ENCODE measurements at regions not wholly inside any gene's neighbourhood (a gene's known extent, or its start where the extent isn't known, plus 50 kb on each side); places are given as distances from the start of the nearest gene placed in this dataset.

- ChIA-PET CTCF (no interaction called here), POLR2A (no interaction called here)
- H3K9me3 ChIP-seq: no peaks in the 10 kb centered on the region
- BruUV-seq (replicated peaks): no TSS peak
- no peak overlapping the region for H3K4me3 ChIP-seq (ENCODE audit: low read depth, low read length)
- no peak overlapping the region for H3K27ac Mint-ChIP-seq (ENCODE audit: unreplicated experiment)
- no peaks in the 10 kb centered on the region for H3K36me3 ChIP-seq (ENCODE audit: control insufficient read depth, insufficient read depth, low read length)
- no peaks in the 10 kb centered on the region for H3K27me3 ChIP-seq (replicated peaks; ENCODE audit: control insufficient read depth, insufficient read depth, low read length)
- no peaks in the 10 kb centered on the region for H3K4me1 ChIP-seq
- H3K4me1 Mint-ChIP-seq (ENCODE audit: low read depth, unreplicated experiment): no peaks in the 10 kb centered on the region
- intact Hi-C loops (cut with micrococcal nuclease; ENCODE audit: unreplicated experiment): no loop called here
- DNase-seq: no peak
- H3K4me3 Mint-ChIP-seq (ENCODE audit: unreplicated experiment): no peak overlapping the region
- no peak for TF ChIP-seq CTCF (IDR thresholded peaks at IDR 0.05; ENCODE audit: insufficient read depth in 1 of 2, low read depth in 1 of 2, low read length in 1 of 2, severe bottlenecking in 1 of 2, unreplicated experiment in 1 of 2)
- H3K27me3 Mint-ChIP-seq (ENCODE audit: insufficient read depth, unreplicated experiment): peaks cover 2% of the 10 kb centered on the region
- H3K36me3 Mint-ChIP-seq (ENCODE audit: insufficient read depth, unreplicated experiment): no peaks in the 10 kb centered on the region
- H3K9me3 Mint-ChIP-seq (ENCODE audit: unreplicated experiment): peaks cover 7% of the 10 kb centered on the region
Observed at GRCh38 chr12:130246560-130246959, 84.3 kb downstream of the FZD10 start.

- Mint-ChIP-seq H3K36me3 (ENCODE audit: insufficient read depth, unreplicated experiment) (no peaks in the 10 kb centered on the region), H3K9me3 (ENCODE audit: unreplicated experiment) (no peaks in the 10 kb centered on the region), H3K4me1 (ENCODE audit: low read depth, unreplicated experiment) (no peaks in the 10 kb centered on the region), H3K4me3 (ENCODE audit: unreplicated experiment) (no peak overlapping the region), H3K27me3 (ENCODE audit: insufficient read depth, unreplicated experiment) (peaks cover 2% of the 10 kb centered on the region), H3K27ac (ENCODE audit: unreplicated experiment) (no peak overlapping the region)
- H3K4me1 ChIP-seq: no peaks in the 10 kb centered on the region
- no TSS peak for BruUV-seq (replicated peaks)
- ChIA-PET POLR2A (no interaction called here), CTCF (no interaction called here)
- no peak overlapping the region for H3K4me3 ChIP-seq (ENCODE audit: low read depth, low read length)
- H3K36me3 ChIP-seq (ENCODE audit: control insufficient read depth, insufficient read depth, low read length): no peaks in the 10 kb centered on the region
- no peak for DNase-seq
- intact Hi-C loops (cut with micrococcal nuclease; ENCODE audit: unreplicated experiment): no loop called here
- H3K9me3 ChIP-seq: no peaks in the 10 kb centered on the region
- no peak for TF ChIP-seq CTCF (IDR thresholded peaks at IDR 0.05; ENCODE audit: insufficient read depth in 1 of 2, low read depth in 1 of 2, low read length in 1 of 2, severe bottlenecking in 1 of 2, unreplicated experiment in 1 of 2)
- H3K27me3 ChIP-seq (replicated peaks; ENCODE audit: control insufficient read depth, insufficient read depth, low read length): no peaks in the 10 kb centered on the region
Observed at GRCh38 chr12:130247634-130248237, 85.5 kb downstream of the FZD10 start.

- CTCF ChIA-PET: no interaction called here
- no TSS peak for BruUV-seq (replicated peaks)
- H3K9me3 Mint-ChIP-seq (ENCODE audit: unreplicated experiment): no peaks in the 10 kb centered on the region
- no peaks in the 10 kb centered on the region for H3K9me3 ChIP-seq
- no peak overlapping the region for H3K27ac Mint-ChIP-seq (ENCODE audit: unreplicated experiment)
- H3K36me3 ChIP-seq (ENCODE audit: control insufficient read depth, insufficient read depth, low read length): no peaks in the 10 kb centered on the region
- no peaks in the 10 kb centered on the region for H3K4me1 Mint-ChIP-seq (ENCODE audit: low read depth, unreplicated experiment)
- H3K27me3 Mint-ChIP-seq (ENCODE audit: insufficient read depth, unreplicated experiment): peaks cover 2% of the 10 kb centered on the region
- no peaks in the 10 kb centered on the region for H3K27me3 ChIP-seq (replicated peaks; ENCODE audit: control insufficient read depth, insufficient read depth, low read length)
- TF ChIP-seq CTCF (IDR thresholded peaks at IDR 0.05; ENCODE audit: insufficient read depth in 1 of 2, low read depth in 1 of 2, low read length in 1 of 2, severe bottlenecking in 1 of 2, unreplicated experiment in 1 of 2): no peak
- no peaks in the 10 kb centered on the region for H3K4me1 ChIP-seq
- intact Hi-C loops (cut with micrococcal nuclease; ENCODE audit: unreplicated experiment): no loop called here
- H3K36me3 Mint-ChIP-seq (ENCODE audit: insufficient read depth, unreplicated experiment): no peaks in the 10 kb centered on the region
- H3K4me3 ChIP-seq (ENCODE audit: low read depth, low read length): no peak overlapping the region
- no peak overlapping the region for H3K4me3 Mint-ChIP-seq (ENCODE audit: unreplicated experiment)
- no peak for DNase-seq
- POLR2A ChIA-PET: no interaction called here
Observed at GRCh38 chr12:130249376-130249775, 87.1 kb downstream of the FZD10 start.

All from Caco-2 (cell line).